GM23338 (cell line): ENCODE measurements at regions not wholly inside any gene's neighbourhood (a gene's known extent, or its start where the extent isn't known, plus 50 kb on each side); places are given as distances from the start of the nearest gene placed in this dataset.

Experiments used
- CREB1 ChIP-seq: fragments of 250-450 bp; sonication (Bioruptor Pico); IDR thresholded peaks from 2 replicates; pipeline ENCODE4 v1.5.0; 2020; ENCODE audit warnings: low read depth, mild to moderate bottlenecking, moderate library complexity
- EZH2 ChIP-seq: fragments of 200-600 bp; sonication (generic); IDR thresholded peaks from one replicate; pipeline ENCODE4 v1.8.0; 2017; ENCODE audit warnings: antibody characterized with exemption, mild to moderate bottlenecking, low read depth; ENCODE audit not compliant: unreplicated experiment
- EZH2phosphoT487 ChIP-seq: fragments of 200-600 bp; sonication (generic); IDR thresholded peaks from one replicate; pipeline ENCODE4 v1.8.1; 2018; ENCODE audit warnings: antibody characterized with exemption; ENCODE audit not compliant: unreplicated experiment
- JUNB ChIP-seq: IDR thresholded peaks from one replicate; pipeline ENCODE4 v1.6.1; 2016; ENCODE audit warnings: antibody characterized with exemption; ENCODE audit not compliant: unreplicated experiment
- POLR2AphosphoS5 ChIP-seq: IDR thresholded peaks from 2 replicates; pipeline ENCODE4 v1.6.1; 2016; ENCODE audit warnings: antibody characterized with exemption, low read depth
- REST ChIP-seq: IDR thresholded peaks from one replicate; pipeline ENCODE4 v1.6.1; 2018; ENCODE audit warnings: antibody characterized with exemption; ENCODE audit not compliant: unreplicated experiment
- TF ChIP-seq, protein P1 (sequence below), 2 experiments: fragments of 200-600 bp in 1 of 2; sonication (generic) in 1 of 2; conservative IDR thresholded peaks; 2 replicates each; pipeline versions ENCODE4 v1.5.1 to v1.6.1; 2016 to 2017; ENCODE audit warnings: antibody characterized with exemption in 2 of 2, low read depth in 2 of 2, mild to moderate bottlenecking in 2 of 2, moderate library complexity in 1 of 2

GRCh38 chr1:239222999-239223398 is 163.4 kb upstream of the CHRM3 start:
- TF ChIP-seq, protein P1, sequence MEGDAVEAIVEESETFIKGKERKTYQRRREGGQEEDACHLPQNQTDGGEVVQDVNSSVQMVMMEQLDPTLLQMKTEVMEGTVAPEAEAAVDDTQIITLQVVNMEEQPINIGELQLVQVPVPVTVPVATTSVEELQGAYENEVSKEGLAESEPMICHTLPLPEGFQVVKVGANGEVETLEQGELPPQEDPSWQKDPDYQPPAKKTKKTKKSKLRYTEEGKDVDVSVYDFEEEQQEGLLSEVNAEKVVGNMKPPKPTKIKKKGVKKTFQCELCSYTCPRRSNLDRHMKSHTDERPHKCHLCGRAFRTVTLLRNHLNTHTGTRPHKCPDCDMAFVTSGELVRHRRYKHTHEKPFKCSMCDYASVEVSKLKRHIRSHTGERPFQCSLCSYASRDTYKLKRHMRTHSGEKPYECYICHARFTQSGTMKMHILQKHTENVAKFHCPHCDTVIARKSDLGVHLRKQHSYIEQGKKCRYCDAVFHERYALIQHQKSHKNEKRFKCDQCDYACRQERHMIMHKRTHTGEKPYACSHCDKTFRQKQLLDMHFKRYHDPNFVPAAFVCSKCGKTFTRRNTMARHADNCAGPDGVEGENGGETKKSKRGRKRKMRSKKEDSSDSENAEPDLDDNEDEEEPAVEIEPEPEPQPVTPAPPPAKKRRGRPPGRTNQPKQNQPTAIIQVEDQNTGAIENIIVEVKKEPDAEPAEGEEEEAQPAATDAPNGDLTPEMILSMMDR (conservative IDR thresholded peaks at IDR 0.05; ENCODE audit: low read depth in 2 of 2): no peak
- TF ChIP-seq EZH2: no peak
- TF ChIP-seq REST: no peak
- no peak for TF ChIP-seq JUNB
- no peak for TF ChIP-seq EZH2phosphoT487
- TF ChIP-seq CREB1: no peak
- TF ChIP-seq POLR2AphosphoS5: no peak
